GM19043 (cell line): ENCODE measurements at regions not wholly inside any gene's neighbourhood (a gene's known extent, or its start where the extent isn't known, plus 50 kb on each side); places are given as distances from the start of the nearest gene placed in this dataset.
"Not testable (repeated sequence)": the region's sequence is repeated elsewhere in the genome, so short reads cannot be mapped to it uniquely, and the experiment has no call there.

ENCODE experiments used
- ATAC-seq: cut with Tn5 transposase; IDR thresholded peaks from one replicate; pipeline ENCODE4 v1.9.1; 2021; ENCODE audit warnings: low read depth; ENCODE audit not compliant: unreplicated experiment

DNA sequence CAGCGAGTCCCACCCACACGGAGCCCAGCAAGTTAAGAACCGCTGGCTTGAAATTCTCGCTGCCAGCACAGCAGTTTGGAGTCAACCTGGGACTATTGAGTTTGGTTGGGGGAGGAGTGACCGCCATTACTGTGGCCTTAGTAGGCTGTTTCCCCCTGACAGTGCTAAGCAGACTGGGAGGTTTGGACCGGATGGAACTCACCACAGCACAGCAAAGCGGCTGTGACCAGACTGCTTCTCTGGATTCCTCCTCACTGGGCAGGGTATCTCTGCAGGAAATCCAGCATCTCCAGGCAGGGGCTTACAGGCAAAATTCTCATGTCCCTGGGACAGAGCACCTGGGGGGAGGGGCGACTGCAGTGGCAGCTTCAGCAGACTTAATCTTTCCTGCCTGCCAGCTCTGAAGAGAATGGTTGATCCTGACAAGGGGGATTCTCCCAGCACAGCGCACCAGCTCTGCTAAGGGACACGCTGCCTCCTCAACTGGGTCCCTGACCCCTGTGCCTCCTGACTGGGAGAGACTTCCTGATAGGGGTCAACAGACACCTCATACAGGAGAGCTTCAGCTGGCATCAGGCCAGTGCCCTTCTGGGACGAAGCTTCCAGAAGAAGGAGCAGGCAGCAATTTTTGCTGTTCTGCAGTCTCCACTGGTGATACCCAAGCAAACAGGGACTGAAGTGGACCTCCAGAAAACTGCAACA is 425.4 kb downstream of the NYAP2 start:
- ATAC-seq, result no peak

DNA sequence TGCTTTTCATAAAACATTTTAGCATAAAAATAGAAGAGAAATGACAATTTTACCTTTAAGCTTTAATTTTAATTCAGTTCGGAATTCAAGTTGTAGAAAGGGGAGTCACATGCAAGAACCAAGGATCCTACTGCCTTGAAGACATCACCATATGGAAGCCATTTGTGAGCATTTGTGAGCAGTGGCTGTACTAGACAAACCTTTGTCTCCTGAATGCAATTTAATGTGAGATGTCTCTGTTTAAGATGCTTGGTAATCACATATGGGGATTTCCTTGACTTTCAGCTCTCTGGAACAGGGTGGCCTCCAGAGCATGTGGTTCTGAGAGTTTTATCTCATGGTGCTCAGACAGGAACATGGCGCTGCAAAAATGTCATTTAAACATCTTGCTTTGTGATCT is 421.8 kb downstream of the NYAP2 start:
- no peak for ATAC-seq

DNA sequence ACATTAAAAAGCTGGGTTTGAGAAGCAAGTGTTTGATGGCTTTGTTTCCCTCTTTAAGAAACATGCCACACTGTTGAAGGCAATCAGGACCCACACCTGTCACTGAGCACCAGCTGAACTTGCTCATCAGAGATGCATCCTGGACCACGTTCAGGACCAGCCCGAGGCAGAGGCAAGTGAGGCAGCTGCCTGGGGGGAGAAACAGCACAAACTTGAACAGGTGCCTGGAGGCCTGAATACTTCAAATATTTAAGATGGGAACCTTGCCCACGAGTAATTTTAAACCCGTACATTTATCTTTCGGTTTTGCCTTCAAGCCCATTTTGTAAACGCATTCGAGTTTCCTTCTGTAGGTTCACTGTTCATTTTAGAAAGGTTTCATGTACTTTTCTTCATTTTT is 421.3 kb downstream of the NYAP2 start:
- ATAC-seq, result no peak

DNA sequence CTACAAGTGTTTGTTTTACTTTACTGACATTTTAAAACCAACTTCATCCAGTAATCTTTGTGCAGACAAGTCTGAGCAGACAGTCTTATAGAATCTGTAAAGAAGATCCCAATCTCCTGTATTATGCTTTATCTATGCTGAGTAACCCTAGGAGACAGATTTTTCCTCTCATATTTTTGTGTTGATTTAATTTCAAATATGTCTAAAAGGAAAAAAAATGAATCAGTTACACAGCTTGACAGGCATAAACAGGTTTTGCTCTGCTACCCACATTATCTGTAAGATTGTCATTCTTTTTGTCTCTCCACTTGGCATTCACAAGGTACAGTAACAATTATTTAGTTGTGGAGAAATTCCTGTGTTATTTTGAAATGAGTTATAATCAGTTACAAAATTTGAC is 415.0 kb downstream of the NYAP2 start:
- no peak for ATAC-seq

DNA sequence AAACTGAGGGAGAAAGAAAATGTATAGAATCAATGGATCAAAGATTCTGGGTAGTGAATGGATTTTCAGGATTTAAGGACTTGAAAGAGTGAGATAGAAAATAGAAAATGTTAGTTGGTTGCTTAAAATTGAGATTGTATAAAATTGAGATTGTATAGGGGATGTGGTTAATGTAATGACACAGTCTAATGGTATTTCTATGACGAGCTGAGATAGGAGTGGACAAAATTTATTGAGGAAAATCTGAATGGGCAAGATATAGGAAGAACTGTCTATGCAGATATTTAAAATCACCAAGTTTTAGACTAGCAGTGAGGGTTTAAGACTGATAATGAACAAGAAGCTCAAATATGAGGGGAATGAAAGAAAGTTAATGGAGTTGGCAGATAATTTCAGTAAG is 406.6 kb downstream of the NYAP2 start:
- no peak for ATAC-seq

DNA sequence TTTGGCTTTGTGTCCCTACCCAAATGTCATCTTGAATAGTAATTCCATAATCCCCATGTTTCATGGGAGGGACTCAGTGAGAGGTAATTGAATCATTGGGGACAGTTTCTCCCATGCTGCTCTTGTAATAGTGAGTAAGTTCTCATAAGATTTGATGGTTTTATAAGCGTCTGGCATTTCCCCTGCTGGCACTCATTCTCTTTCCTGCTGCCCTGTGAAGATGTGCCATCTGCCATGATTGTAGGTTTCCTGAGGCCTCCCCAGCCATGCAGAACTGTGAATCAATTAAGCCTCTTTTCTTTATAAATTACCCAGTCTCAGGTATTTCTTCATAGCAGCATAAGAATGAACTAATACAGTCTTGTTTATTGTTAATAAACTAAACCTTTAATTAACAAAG is 402.6 kb downstream of the NYAP2 start:
- ATAC-seq, result not testable (repeated sequence)

DNA sequence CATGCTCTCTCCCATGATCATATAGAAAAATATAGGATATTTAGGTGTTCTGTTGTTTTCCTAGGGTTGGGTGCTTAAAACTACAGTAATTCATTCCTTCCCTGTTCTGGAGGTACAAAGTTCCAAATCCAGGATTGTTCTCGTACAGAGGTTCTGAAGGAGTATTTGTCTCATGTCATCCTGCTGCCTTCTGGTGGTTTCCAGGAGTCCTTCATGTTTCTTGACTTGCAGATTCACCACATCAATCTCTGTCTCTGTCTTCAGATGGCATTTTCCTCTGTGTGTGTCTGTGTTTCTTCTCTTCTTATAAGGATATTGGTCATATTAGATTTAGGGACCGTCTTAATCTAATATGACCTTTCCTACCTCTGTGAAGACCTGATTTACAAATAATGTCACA is 397.9 kb downstream of the NYAP2 start:
- ATAC-seq, result no peak

DNA sequence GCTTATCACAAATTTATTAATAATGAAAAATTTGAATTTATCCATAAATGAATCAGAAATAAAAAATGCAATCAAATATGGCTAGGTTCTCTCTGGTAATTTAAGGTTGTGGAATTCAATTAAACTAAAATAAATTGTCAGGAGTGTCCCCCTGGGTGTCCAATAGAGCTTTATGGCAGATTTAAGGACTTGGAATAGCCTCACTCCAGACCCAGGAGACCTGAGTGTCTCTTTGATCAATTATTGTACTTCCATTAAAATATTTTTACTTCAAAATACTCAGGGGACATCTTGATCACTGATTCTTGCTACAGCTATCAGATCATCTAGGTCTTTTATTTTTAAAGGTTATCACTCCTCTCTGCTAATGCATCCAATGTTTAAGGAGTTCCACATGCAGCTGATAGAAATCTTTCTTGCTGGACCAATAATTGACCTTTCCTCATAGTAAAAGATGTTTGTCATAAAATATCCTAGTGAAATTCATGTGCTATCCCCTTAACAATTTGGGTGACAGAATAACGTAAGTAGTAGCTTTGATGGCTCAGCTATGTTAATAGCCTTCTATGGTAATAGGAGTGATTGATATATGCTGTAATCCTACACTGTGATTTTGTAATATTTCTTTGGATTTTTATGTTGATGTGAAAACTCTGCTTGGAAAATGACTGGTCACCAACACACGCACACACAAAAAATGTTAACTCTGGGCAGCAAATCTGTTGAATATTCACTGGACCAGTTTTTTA is 395.3 kb downstream of the NYAP2 start:
- ATAC-seq, result no peak

DNA sequence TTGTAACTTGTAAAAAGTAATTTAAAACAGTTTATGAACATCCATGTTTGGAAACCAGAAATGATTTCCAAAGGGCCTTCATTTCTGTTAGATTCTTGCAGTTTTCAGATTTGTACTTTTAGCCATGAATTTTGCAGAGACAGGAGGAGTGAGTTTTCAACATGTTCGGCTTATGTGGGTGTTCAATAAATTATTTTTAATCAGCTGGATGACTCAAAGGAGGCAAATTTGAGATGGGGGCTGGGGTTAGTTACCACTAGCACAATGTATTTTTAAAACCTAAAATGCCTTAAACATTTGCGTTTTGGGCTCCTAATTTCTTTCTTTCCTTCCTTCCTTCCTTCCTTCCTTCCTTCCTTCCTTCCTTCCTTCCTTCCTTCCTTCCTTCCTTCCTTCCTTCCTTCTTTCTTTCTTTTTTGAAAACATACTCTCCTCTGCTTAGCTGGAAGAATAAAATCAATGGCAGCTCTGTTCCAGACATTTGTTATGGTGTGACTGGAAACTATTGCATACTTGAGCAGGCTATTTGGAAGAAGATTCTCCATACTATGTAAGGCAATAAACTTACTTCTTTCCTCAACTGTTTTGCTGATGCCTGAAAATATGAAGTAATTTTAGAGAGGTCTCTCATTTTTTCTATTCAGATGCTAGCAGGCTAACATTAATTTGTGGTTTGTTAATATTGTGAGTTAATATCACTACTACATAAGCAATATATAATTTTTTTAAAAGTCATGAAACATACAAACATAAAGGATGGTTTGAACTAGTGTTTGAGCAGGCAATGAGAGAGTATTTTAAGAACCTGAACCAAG is 394.4 kb downstream of the NYAP2 start:
- ATAC-seq, result no peak

DNA sequence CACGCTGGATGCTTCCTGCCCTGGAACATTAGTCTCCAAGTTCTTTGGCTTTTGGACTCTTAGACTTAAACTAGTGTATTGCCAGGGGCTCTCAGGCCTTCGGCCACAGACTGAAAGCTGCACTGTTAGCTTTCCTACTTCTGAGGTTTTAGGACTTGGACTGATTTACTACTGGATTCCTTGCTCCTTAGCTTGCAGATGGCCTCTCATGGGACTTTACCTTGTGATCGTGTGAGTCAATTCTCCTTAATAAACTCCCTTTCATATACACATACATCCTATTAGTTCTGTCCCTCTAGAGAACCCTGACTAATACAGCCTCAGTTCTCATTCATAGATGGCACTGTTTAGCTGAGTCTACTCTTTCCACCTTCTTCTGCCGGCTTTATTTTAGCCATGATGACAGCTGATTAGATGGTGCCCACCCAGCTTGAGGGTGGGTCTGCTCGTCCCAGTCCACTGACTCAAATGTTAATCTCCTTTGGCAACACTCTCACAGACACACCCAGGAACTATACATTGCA is 389.1 kb downstream of the NYAP2 start:
- no peak for ATAC-seq

DNA sequence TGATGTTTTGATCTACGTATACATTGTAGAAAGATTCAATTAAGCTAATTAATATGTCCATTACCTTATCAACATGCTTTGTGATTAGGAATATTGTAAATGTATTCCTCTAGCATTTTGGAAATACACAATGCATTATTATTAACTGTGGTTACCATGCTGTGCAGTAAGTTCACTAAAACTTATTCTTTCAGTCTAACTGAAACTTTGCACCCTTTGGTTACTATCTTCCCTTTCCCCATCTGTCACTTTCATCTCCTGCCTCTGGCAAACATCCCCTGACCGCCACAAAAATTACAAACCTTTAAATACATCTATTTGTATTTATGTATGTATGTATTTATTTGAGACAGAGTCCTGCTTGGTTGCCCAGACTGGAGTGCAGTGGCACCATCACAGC is 388.0 kb downstream of the NYAP2 start:
- no peak for ATAC-seq

DNA sequence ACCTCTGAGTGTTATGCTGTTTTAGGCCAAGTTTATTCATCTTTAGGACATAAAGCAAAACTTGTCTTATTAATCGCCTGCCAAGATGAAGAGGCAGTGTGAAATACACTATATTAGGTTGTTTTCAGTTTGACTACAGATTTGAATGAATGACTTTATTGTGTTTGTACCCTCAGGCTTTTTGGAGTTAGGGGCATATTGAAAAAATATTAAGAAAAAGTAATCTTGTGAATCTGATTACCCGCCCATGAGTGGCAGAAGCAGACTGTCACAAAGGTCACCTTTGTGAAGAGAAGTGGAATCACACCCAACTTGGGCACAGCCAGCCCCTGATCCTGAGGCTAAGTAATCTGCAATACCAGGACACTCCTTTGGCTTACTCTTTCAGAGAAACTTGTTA is 382.5 kb downstream of the NYAP2 start:
- ATAC-seq, result no peak

DNA sequence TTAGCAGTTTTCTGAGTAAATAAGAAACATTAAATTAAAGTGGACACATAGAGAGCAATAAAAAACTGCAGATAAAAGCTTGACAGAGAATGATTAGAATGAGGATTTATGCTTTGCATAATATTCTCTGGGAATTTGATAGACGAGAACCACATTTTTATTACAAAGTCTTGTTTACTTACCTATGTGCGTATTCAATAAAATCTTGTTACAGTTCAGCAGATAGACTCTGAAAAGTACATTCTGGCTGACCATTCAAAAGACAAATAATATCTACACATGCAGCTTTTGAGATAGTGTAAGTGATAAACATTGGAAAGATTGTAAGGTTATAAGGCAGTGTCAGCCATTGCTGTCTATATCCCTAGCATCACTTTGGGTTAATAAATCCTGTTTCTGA is 381.6 kb downstream of the NYAP2 start:
- no peak for ATAC-seq

DNA sequence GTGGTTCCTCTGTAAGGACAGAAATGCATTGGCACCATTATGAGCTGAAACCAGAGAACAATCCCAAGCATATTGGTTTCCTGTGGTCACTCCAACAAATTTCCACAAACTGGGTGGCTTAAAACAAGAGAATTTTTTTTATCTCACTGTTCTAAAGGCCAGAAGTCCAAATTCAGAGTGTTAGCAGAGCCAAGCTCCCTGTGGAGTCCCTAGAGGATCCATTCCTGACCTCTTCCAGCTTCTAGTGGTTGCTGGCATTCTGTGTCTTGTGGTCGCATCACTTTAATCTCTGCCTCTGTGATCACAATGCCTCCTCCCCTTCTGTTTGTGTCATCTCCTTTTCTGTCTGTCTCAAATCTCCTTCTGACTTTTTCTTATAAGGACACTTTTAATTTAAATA is 380.3 kb downstream of the NYAP2 start:
- no peak for ATAC-seq

DNA sequence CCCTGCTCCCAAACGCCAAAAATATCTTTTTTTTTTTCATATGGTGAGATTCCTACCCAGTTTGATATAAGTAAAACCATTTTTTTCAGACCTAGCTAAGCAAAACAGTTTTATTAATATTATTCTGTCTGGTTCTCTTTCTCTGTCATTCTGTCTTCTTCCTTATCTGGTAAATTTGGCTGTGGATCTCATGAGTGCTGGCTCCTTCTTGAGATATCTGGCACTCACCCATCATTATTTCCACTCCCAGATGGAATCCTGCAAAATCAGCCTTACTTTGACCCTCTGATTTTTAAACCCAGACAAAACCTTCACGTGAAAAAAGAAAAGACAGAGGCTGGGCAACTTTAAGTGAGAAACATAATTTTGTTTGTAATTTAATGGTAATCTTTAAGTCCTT is 373.6 kb downstream of the NYAP2 start:
- no peak for ATAC-seq

DNA sequence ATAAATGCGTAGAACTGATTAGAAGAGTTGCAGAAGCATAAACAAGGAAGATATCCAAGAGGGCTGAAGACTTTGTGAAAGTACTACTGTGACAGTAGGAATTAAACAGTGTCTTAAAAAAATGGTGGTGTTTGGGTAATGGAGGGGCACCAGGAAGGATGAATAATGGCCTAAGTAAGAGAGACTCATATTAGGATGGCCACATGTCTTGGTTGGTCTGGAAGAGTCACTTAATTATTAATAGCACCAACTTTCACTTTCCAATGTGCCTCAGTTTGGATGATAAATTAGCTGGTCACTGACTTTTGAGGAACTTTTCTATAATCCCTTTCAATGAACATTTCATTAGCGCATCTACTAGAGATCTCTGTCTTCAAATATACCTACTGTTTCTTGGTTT is 372.2 kb downstream of the NYAP2 start:
- peak; percentile 46 for ATAC-seq

DNA sequence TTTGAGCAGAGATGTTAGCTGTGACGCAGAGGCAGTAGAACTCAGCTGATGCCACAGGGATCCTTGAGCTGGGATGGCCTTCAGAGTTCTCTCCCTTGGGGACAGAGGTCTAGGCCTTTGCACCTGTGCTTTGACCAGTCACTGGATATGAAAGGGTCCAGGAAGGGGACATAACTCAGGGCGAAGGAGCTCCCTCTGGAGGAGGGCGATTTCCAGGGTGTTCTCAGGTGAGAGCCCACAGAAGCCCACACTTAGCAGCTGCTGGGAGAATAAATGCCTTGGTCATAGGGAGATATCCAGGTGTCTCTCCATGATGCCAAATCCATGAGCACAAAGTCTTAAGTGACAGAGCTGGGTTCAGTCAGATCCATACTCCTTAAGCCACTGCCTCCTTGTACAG is 369.2 kb downstream of the NYAP2 start:
- ATAC-seq, result no peak

DNA sequence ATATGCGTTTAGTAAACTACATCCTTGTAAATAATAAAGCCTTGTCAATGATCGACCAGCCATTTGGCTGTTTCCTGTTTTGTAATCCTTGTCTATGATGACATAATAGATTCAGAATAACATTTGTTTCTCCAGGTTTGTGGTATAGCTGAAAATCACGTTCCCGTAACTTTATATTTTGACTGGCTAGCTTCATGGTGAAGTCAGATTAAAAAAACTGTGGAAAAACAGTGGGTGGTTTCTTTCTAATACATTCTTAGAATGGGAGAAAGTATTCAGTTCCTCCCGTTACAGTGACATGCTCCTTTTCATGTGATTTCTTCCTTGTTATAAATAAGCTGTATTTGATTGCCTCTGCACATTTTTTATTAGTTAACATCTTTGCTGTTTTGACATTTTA is 366.9 kb downstream of the NYAP2 start:
- no peak for ATAC-seq

DNA sequence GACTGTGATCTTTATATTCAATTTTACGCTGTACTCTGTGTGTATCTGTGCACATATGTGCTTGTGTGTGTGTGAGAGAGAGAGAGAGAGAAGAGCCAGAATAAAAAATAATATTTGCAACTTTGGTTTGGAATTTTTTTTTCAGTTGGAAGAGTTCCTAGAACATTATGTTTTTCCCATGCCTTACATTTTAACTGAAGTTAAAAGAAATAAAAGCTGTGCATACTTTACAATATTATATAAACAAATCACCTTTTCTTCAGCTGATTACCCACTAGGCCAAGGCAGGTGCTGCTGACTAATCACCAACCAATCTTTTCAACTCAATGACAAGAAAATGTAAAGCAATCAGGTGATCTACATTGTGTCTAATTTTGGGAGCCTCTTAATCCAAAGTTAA is 366.3 kb downstream of the NYAP2 start:
- ATAC-seq, result no peak

DNA sequence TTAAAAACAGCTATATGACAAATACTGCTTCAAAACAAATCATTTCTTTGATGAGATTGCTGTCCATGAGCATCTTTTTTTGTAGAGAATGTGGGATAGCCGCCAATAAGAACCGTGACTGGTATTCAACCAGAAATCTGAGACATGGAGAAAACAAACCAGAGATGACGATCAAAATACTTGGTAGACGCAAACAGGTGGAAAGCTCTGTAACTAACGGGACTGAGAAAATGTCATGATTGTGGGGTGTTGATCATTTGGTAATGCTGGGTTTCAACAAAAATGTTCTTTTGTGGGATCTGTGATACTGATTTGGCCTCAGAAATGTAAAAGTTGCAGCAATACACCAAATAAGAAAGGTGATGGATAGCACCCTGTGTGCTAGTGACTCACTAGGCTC is 364.8 kb downstream of the NYAP2 start:
- ATAC-seq, result no peak

DNA sequence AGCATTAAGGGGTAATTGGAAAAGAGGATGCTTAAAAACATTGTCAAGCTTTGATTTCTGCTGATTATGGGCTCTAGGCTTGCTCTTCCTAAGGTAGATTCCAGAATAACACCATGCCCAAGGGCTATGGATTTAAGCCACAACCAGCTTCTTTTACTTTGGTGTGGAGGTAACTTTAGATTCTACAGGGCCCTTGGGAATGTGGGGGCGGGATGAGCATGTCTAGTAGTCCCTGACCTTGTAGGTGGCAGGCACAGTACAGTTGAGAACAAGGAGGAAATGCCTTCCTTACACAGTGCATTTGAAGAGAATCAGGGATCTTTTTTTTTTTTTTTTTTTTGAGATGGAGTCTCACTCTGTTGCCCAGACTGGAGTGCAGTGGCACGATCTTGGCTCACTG is 364.2 kb downstream of the NYAP2 start:
- no peak for ATAC-seq
